HepG2 (cell line): ENCODE measurements at regions not wholly inside any gene's neighbourhood (a gene's known extent, or its start where the extent isn't known, plus 50 kb on each side); places are given as distances from the start of the nearest gene placed in this dataset.

Experiments
- CBX5 ChIP-seq: sonication (generic); formaldehyde crosslinking; IDR thresholded peaks from 2 replicates; pipeline ENCODE4 v1.4.0; 2020; ENCODE audit warnings: missing genetic modification reagents, borderline replicate concordance
- CCAR2 ChIP-seq: fragments of 200-400 bp; formaldehyde crosslinking; optimal IDR thresholded peaks from 2 replicates; pipeline ENCODE3; 2018; ENCODE audit warnings: low read depth, mild to moderate bottlenecking, low read length, moderate library complexity
- EHMT2 ChIP-seq: fragments of 200-600 bp; sonication (generic); IDR thresholded peaks from 2 replicates; pipeline ENCODE4 v1.7.0; 2017; ENCODE audit warnings: antibody characterized with exemption, low read depth, low read length, borderline replicate concordance
- ELF1 ChIP-seq: sonication (generic); formaldehyde crosslinking; IDR thresholded peaks from 2 replicates; pipeline ENCODE4 v1.4.0; 2020; ENCODE audit warnings: missing genetic modification reagents
- EP300 ChIP-seq, 3 experiments: sonication (generic) in 1 of 3; formaldehyde crosslinking in 1 of 3; IDR thresholded peaks; 2 replicates each; pipeline versions ENCODE4 v1.5.1 to v1.6.1; 2011 to 2020; ENCODE audit warnings: low read depth in 2 of 3, low read length in 2 of 3, borderline replicate concordance in 1 of 3, improper control_type of control experiment in 1 of 3, mild to moderate bottlenecking in 1 of 3, missing genetic modification reagents in 1 of 3, moderate library complexity in 1 of 3
- HMGXB4 ChIP-seq, 2 experiments: sonication (generic) in 1 of 2; formaldehyde crosslinking in 1 of 2; IDR thresholded peaks; 2 replicates each; pipeline versions ENCODE4 v1.4.0 to v1.6.1; 2018 to 2020; ENCODE audit warnings: missing genetic modification reagents in 2 of 2, borderline replicate concordance in 1 of 2, low read depth in 1 of 2, mild to moderate bottlenecking in 1 of 2, missing biosample characterization in 1 of 2
- ZNF337 ChIP-seq: sonication (generic); formaldehyde crosslinking; IDR thresholded peaks from 2 replicates; pipeline ENCODE4 v1.5.1; 2020; ENCODE audit warnings: missing genetic modification reagents, low read depth, mild to moderate bottlenecking, borderline replicate concordance
- ZNF44 ChIP-seq: sonication (generic); formaldehyde crosslinking; IDR thresholded peaks from 2 replicates; pipeline ENCODE4 v1.5.1; 2020; ENCODE audit warnings: mild to moderate bottlenecking, missing genetic modification reagents

- TF ChIP-seq CCAR2 (no peak), HMGXB4 (CRISPR knock-in tag; IDR thresholded peaks at IDR 0.05; ENCODE audit: borderline replicate concordance in 1 of 2, low read depth in 1 of 2) (no peak), EP300 (IDR thresholded peaks at IDR 0.05; ENCODE audit: low read depth in 2 of 2, low read length in 2 of 2) (no peak), EP300 (CRISPR knock-in tag; IDR thresholded peaks at IDR 0.05; ENCODE audit: borderline replicate concordance) (no peak), ZNF44 (CRISPR knock-in tag) (no peak), EHMT2 (no peak), CBX5 (no peak), ZNF337 (CRISPR knock-in tag) (no peak), ELF1 (no peak)
Observed at GRCh38 chr1:232296461-232296860, 333.5 kb downstream of the SIPA1L2 start.
